Thyroid gland (tissue), 4 donors: ENCODE measurements at regions not wholly inside any gene's neighbourhood (a gene's known extent, or its start where the extent isn't known, plus 50 kb on each side); places are given as distances from the start of the nearest gene placed in this dataset.

Experiments
- DNase-seq, 2 donors: peaks; one replicate each; pipeline ENCODE4 v3.0.0-alpha.2; 2019
- H3K27ac ChIP-seq, 3 donors: fragments of 200-600 bp; sonication (generic); 1 replicate in 2 of 3; 2 replicates in 1 of 3; pipeline ENCODE4 v1.5.1; 2016 to 2019; ENCODE audit warnings: mild to moderate bottlenecking in 1 of 3, moderate library complexity in 1 of 3
- H3K27me3 ChIP-seq: fragments of 200-600 bp; sonication (generic); one replicate; pipeline ENCODE4 v1.5.1; 2019
- H3K36me3 ChIP-seq, 2 donors: fragments of 200-600 bp; sonication (generic); one replicate each; pipeline ENCODE4 v1.5.1; 2016 to 2019
- H3K4me1 ChIP-seq, 2 donors: fragments of 200-600 bp; sonication (generic); one replicate each; pipeline ENCODE4 v1.5.1; 2017 to 2019
- H3K4me3 ChIP-seq, 3 donors: fragments of 200-600 bp; sonication (generic); replicated peaks in 1 of 3; 1 replicate in 2 of 3; 2 replicates in 1 of 3; pipeline ENCODE4 v1.5.1; 2016; ENCODE audit warnings: mild to moderate bottlenecking in 1 of 3
- H3K9me3 ChIP-seq: fragments of 200-600 bp; sonication (generic); one replicate; pipeline ENCODE4 v1.5.1; 2017
- CTCF ChIP-seq, 6 experiments: fragments of 200-600 bp in 3 of 6; fragments of 450-650 bp in 3 of 6; sonication (generic) in 3 of 6; IDR thresholded peaks; one replicate each; pipeline ENCODE4 v1.5.1; 2016 to 2019; ENCODE audit warnings: antibody characterized with exemption in 6 of 6, mild to moderate bottlenecking in 2 of 6, inconsistent platforms in 1 of 6, moderate library complexity in 1 of 6
- POLR2A ChIP-seq, 2 donors: fragments of 450-650 bp; IDR thresholded peaks; one replicate each; pipeline ENCODE4 v1.6.1; 2017; ENCODE audit warnings: antibody characterized with exemption in 2 of 2, mild to moderate bottlenecking in 2 of 2, moderate library complexity in 1 of 2
- WGBS, 2 donors: methylation state at CpG; one replicate each; pipeline ENCODE4 v1.1.5; 2017; 5-methylcytosine and 5-hydroxymethylcytosine counted together
- intact Hi-C: fragments of 100-400 bp; cut with DNase I; formaldehyde crosslinking; loops from one replicate; pipeline ENCODE4 v1.15.1; 2023

- no peak overlapping the region for H3K27ac ChIP-seq
- no peaks in the 10 kb centered on the region for H3K27me3 ChIP-seq
- no peaks in the 10 kb centered on the region for H3K36me3 ChIP-seq
- H3K4me1 ChIP-seq: no peaks in the 10 kb centered on the region
- H3K9me3 ChIP-seq: no peaks in the 10 kb centered on the region
- TF ChIP-seq POLR2A (IDR thresholded peaks at IDR 0.05): no peak
- TF ChIP-seq CTCF (IDR thresholded peaks at IDR 0.05): no peak
- WGBS, 2 donors: 82 to 85% methylated on average over 4 of the region's 4 CpGs
- no peak for DNase-seq
- H3K4me3 ChIP-seq: no peak overlapping the region
- intact Hi-C loops: no loop called here
Measured at GRCh38 chr10:43749940-43750552, 101.4 kb upstream of the ZNF32 start.

GRCh38 chr10:43749145-43749576 lies 100.5 kb upstream of the ZNF32 start:
- intact Hi-C loops: no loop called here
- Histone ChIP-seq H3K27me3 (no peaks in the 10 kb centered on the region), H3K9me3 (no peaks in the 10 kb centered on the region), H3K36me3 (no peaks in the 10 kb centered on the region), H3K4me3 (no peak overlapping the region), H3K27ac (no peak overlapping the region), H3K4me1 (no peaks in the 10 kb centered on the region)
- no peak for DNase-seq
- 86% methylated on average over 13 of the region's 13 CpGs for WGBS, 2 donors
- TF ChIP-seq POLR2A (IDR thresholded peaks at IDR 0.05): no peak

GRCh38 chr10:43748560-43748959 lies 99.9 kb upstream of the ZNF32 start:
- H3K4me1 ChIP-seq: no peaks in the 10 kb centered on the region
- TF ChIP-seq CTCF (IDR thresholded peaks at IDR 0.05): no peak
- no peak for TF ChIP-seq POLR2A (IDR thresholded peaks at IDR 0.05)
- intact Hi-C loops: no loop called here
- no peaks in the 10 kb centered on the region for H3K27me3 ChIP-seq
- H3K36me3 ChIP-seq: no peaks in the 10 kb centered on the region
- WGBS, 2 donors: 94 to 95% methylated on average over 7 of the region's 7 CpGs
- no peak for DNase-seq
- no peaks in the 10 kb centered on the region for H3K9me3 ChIP-seq
- no peak overlapping the region for H3K4me3 ChIP-seq
- no peak overlapping the region for H3K27ac ChIP-seq

GRCh38 chr10:43746906-43747305 lies 98.2 kb upstream of the ZNF32 start:
- Histone ChIP-seq H3K4me1 (no peaks in the 10 kb centered on the region), H3K27me3 (no peaks in the 10 kb centered on the region), H3K4me3 (no peak overlapping the region), H3K36me3 (no peaks in the 10 kb centered on the region), H3K27ac (no peak overlapping the region), H3K9me3 (no peaks in the 10 kb centered on the region)
- no peak for DNase-seq
- 84 to 90% methylated on average over 1 of the region's 1 CpG for WGBS, 2 donors
- TF ChIP-seq POLR2A (IDR thresholded peaks at IDR 0.05): no peak
- no peak for TF ChIP-seq CTCF (IDR thresholded peaks at IDR 0.05)
- intact Hi-C loops: no loop called here

GRCh38 chr10:43739161-43739560 lies 90.5 kb upstream of the ZNF32 start:
- Histone ChIP-seq H3K4me3 (no peak overlapping the region), H3K27ac (no peak overlapping the region), H3K9me3 (no peaks in the 10 kb centered on the region), H3K27me3 (no peaks in the 10 kb centered on the region), H3K4me1 (no peaks in the 10 kb centered on the region), H3K36me3 (no peaks in the 10 kb centered on the region)
- intact Hi-C loops: no loop called here
- TF ChIP-seq CTCF (IDR thresholded peaks at IDR 0.05) (no peak), POLR2A (IDR thresholded peaks at IDR 0.05) (no peak)
- 73 to 78% methylated on average over 1 of the region's 1 CpG for WGBS, 2 donors
- no peak for DNase-seq
